SK-N-MC (cell line): ENCODE measurements at regions not wholly inside any gene's neighbourhood (a gene's known extent, or its start where the extent isn't known, plus 50 kb on each side); places are given as distances from the start of the nearest gene placed in this dataset.

Experiments
- EZH2 ChIP-seq: fragments of 200-600 bp; sonication (generic); IDR thresholded peaks from one replicate; pipeline ENCODE4 v1.6.1; 2017; ENCODE audit warnings: antibody characterized with exemption
- FOXP2 ChIP-seq: optimal IDR thresholded peaks from 2 replicates; pipeline ENCODE3; 2011; ENCODE audit warnings: mild to moderate bottlenecking, moderate library complexity; ENCODE audit not compliant: insufficient read depth; ENCODE audit errors: extremely low read length, control extremely low read depth
- POLR2AphosphoS5 ChIP-seq: IDR thresholded peaks from 2 replicates; pipeline ENCODE4 v1.6.1; 2012; ENCODE audit warnings: mild to moderate bottlenecking, low read depth, low read length, borderline replicate concordance

- TF ChIP-seq FOXP2 (no peak), POLR2AphosphoS5 (no peak), EZH2 (no peak)
These were observed 122.9 kb upstream of the DAB2 start for GRCh38 chr5:39547553-39548154.
